Small intestine (tissue), 7 donors: ENCODE measurements at regions not wholly inside any gene's neighbourhood (a gene's known extent, or its start where the extent isn't known, plus 50 kb on each side); places are given as distances from the start of the nearest gene placed in this dataset.

ENCODE experiments used
- DNase-seq, 2 donors: peaks; one replicate each; pipeline versions ENCODE4 v3.0.0 to v3.0.0-alpha.2; 2013
- FAIRE-seq: peaks from 2 replicates; lab custom pipeline; 2012; peaks lifted over from hg19 to GRCh38; lab: Jason Lieb, UNC
- H3K27ac ChIP-seq, 3 donors: one replicate each; pipeline ENCODE4 v1.5.1; 2013; ENCODE audit warnings: low read length in 2 of 3, mild to moderate bottlenecking in 2 of 3, control low read depth in 1 of 3, inconsistent platforms in 1 of 3, low read depth in 1 of 3, moderate library complexity in 1 of 3
- H3K27me3 ChIP-seq, 3 donors: one replicate each; pipeline ENCODE4 v1.6.1; 2013; ENCODE audit warnings: low read length in 3 of 3, inconsistent platforms in 1 of 3; ENCODE audit not compliant: control insufficient read depth in 3 of 3, insufficient read depth in 3 of 3
- H3K36me3 ChIP-seq, 3 donors: one replicate each; pipeline ENCODE4 v1.6.1; 2013; ENCODE audit warnings: low read length in 3 of 3, inconsistent platforms in 1 of 3, low read depth in 1 of 3, mild to moderate bottlenecking in 1 of 3, moderate library complexity in 1 of 3; ENCODE audit not compliant: control insufficient read depth in 3 of 3, insufficient read depth in 2 of 3
- H3K4me1 ChIP-seq, 3 donors: one replicate each; pipeline ENCODE4 v1.6.1; 2013; ENCODE audit warnings: low read length in 2 of 3, inconsistent platforms in 1 of 3, low read depth in 1 of 3, mild to moderate bottlenecking in 1 of 3, moderate library complexity in 1 of 3; ENCODE audit not compliant: control insufficient read depth in 3 of 3, insufficient read depth in 2 of 3
- H3K4me3 ChIP-seq, 3 donors: one replicate each; pipeline ENCODE4 v1.5.1; 2013; ENCODE audit warnings: low read length in 3 of 3, control low read depth in 1 of 3, inconsistent platforms in 1 of 3, low read depth in 1 of 3, mild to moderate bottlenecking in 1 of 3, moderate library complexity in 1 of 3
- H3K9me3 ChIP-seq, 2 donors: one replicate each; pipeline ENCODE4 v1.6.1; 2013; ENCODE audit warnings: low read depth in 1 of 2, low read length in 1 of 2; ENCODE audit not compliant: control insufficient read depth in 2 of 2, insufficient read depth in 1 of 2
- WGBS, 3 donors: extraction: QIAGEN DNeasy Blood & Tissue Kit; methylation state at CpG; one replicate each; pipeline ENCODE4 v1.1.7; 2013; 5-methylcytosine and 5-hydroxymethylcytosine counted together
- donor health status: healthy with polysubstance abuse.
- donor health status: control.
- donor health status: control.
- donor health status: Bipolar disorder and iron deficiency.
- donor health status: healthy.

- H3K36me3 ChIP-seq: no peaks in the 10 kb centered on the region
- peak; percentile 39 to 53 for DNase-seq
- H3K27ac ChIP-seq: peak overlapping the region in 1 of 3 donors; percentile 21
- H3K4me1 ChIP-seq: no peaks in the 10 kb centered on the region
- FAIRE-seq: no peak
- peaks cover 0 to 4% of the 10 kb centered on the region in 2 donors for H3K9me3 ChIP-seq
- H3K4me3 ChIP-seq: no peak overlapping the region
- WGBS, 3 donors: 29 to 55% (median 30%) methylated on average over 4 of the region's 4 CpGs
- no peaks in the 10 kb centered on the region for H3K27me3 ChIP-seq
These were observed 71.1 kb downstream of the TMEM114 start for GRCh38 chr16:8519179-8519578.

GRCh38 chr16:8517280-8517679 lies 73.0 kb downstream of the TMEM114 start:
- Histone ChIP-seq H3K27ac (no peak overlapping the region), H3K27me3 (no peaks in the 10 kb centered on the region), H3K4me1 (no peaks in the 10 kb centered on the region), H3K9me3 (peaks cover 0 to 4% of the 10 kb centered on the region in 2 donors), H3K36me3 (no peaks in the 10 kb centered on the region), H3K4me3 (no peak overlapping the region)
- no peak for FAIRE-seq
- peak in 1 of 2 donors; percentile 56 for DNase-seq
- 36 to 64% (median 42%) methylated on average over 4 of the region's 4 CpGs for WGBS, 3 donors

- no peak overlapping the region for H3K27ac ChIP-seq
- FAIRE-seq (no peak), DNase-seq (no peak)
- H3K27me3 ChIP-seq: no peaks in the 10 kb centered on the region
- H3K4me3 ChIP-seq: no peak overlapping the region
- H3K4me1 ChIP-seq: no peaks in the 10 kb centered on the region
- 93 to 96% (median 94%) methylated on average over 3 of the region's 3 CpGs for WGBS, 3 donors
- H3K9me3 ChIP-seq: peaks cover 0 to 4% of the 10 kb centered on the region in 2 donors
- no peaks in the 10 kb centered on the region for H3K36me3 ChIP-seq
These were observed 73.8 kb downstream of the TMEM114 start for GRCh38 chr16:8516471-8516870.

GRCh38 chr16:8512941-8513624 lies 77.2 kb downstream of the TMEM114 start:
- Histone ChIP-seq H3K36me3 (no peaks in the 10 kb centered on the region), H3K4me1 (no peaks in the 10 kb centered on the region), H3K27ac (no peak overlapping the region), H3K27me3 (no peaks in the 10 kb centered on the region), H3K4me3 (no peak overlapping the region), H3K9me3 (peaks cover 0 to 2% of the 10 kb centered on the region in 2 donors)
- no peak for DNase-seq
- no peak for FAIRE-seq
- WGBS, 3 donors: 40 to 56% (median 43%) methylated on average over 8 of the region's 8 CpGs

DNA sequence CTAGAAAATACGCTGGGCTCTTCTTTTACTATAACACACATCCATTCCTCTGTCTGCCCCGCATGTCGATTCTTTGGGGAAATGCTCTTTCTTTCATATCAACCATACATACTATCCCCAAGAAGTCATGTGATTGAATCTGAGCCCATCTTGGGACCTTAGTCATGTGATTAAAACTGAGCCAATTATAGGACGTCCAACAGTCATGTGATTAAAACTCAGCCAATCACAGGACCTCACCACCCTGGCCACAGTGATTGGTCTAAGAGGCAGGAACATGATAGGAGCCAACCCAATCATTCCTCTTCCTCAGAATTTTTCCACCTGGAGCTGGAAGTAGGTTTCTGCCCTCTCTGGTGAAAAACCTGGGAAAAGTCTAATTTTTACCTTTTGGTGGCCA lies 78.8 kb downstream of the TMEM114 start:
- Histone ChIP-seq H3K27me3 (no peaks in the 10 kb centered on the region), H3K36me3 (no peaks in the 10 kb centered on the region), H3K9me3 (peaks cover 0 to 2% of the 10 kb centered on the region in 2 donors), H3K4me1 (peaks cover 0 to 3% (median 0%) of the 10 kb centered on the region in 3 donors), H3K4me3 (no peak overlapping the region), H3K27ac (no peak overlapping the region)
- FAIRE-seq (no peak), DNase-seq (no peak)
- WGBS, 3 donors: 89 to 95% (median 89%) methylated on average over 4 of the region's 4 CpGs

- no peak overlapping the region for H3K4me3 ChIP-seq
- 39 to 61% (median 45%) methylated on average over 6 of the region's 6 CpGs for WGBS, 3 donors
- peaks cover 3 to 6% (median 3%) of the 10 kb centered on the region in 3 donors for H3K4me1 ChIP-seq
- DNase-seq: no peak
- no peak for FAIRE-seq
- no peaks in the 10 kb centered on the region for H3K36me3 ChIP-seq
- no peak overlapping the region for H3K27ac ChIP-seq
- H3K9me3 ChIP-seq: no peaks in the 10 kb centered on the region
- H3K27me3 ChIP-seq: no peaks in the 10 kb centered on the region
These were observed 80.2 kb downstream of the TMEM114 start for GRCh38 chr16:8510160-8510559.

GRCh38 chr16:8505327-8505991 lies 84.9 kb downstream of the TMEM114 start:
- DNase-seq: peak; percentile 75 to 92
- H3K9me3 ChIP-seq: no peaks in the 10 kb centered on the region
- H3K36me3 ChIP-seq: no peaks in the 10 kb centered on the region
- no peak overlapping the region for H3K4me3 ChIP-seq
- FAIRE-seq: peak; percentile 81
- no peaks in the 10 kb centered on the region for H3K27me3 ChIP-seq
- H3K4me1 ChIP-seq: peaks cover 3 to 27% (median 3%) of the 10 kb centered on the region in 3 donors
- WGBS, 3 donors: 6 to 13% (median 11%) methylated on average over 7 of the region's 7 CpGs
- H3K27ac ChIP-seq: peak overlapping the region in 2 of 3 donors; percentile 54 to 74

DNA sequence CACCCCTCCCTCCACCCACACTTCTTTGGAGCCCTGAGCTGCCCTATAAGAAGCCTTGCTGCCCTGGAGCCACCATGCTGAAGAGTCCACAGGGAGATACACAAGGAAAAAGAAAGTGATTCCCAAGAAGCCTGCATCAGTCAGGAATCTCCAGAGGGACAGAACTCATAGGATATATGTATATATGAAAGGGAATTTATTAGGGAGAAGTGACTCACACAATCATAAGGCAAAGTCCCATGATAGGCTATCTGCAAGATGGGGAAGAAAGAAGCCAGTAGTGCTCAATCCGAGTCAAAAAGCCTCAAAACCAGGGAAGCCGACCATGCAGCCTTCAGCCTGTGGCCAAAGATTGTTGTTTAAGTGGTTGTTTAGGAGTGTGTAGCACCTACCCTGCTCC lies 87.9 kb downstream of the TMEM114 start:
- 17 to 52% (median 34%) methylated on average over 2 of the region's 2 CpGs for WGBS, 3 donors
- H3K27me3 ChIP-seq: no peaks in the 10 kb centered on the region
- no peaks in the 10 kb centered on the region for H3K36me3 ChIP-seq
- H3K4me1 ChIP-seq: peaks cover 3 to 27% (median 3%) of the 10 kb centered on the region in 3 donors
- no peak overlapping the region for H3K4me3 ChIP-seq
- FAIRE-seq: no peak
- H3K27ac ChIP-seq: no peak overlapping the region
- no peaks in the 10 kb centered on the region for H3K9me3 ChIP-seq
- peak; percentile 66 to 86 for DNase-seq
